ENCODE measurements at regions not wholly inside any gene's neighbourhood (a gene's known extent, or its start where the extent isn't known, plus 50 kb on each side); places are given as distances from the start of the nearest gene placed in this dataset.

- Histone ChIP-seq H3K27me3 (no peaks in the 10 kb centered on the region), H3K4me3 (no peak overlapping the region), H3K4me1 (no peaks in the 10 kb centered on the region), H3K27ac (no peak overlapping the region), H3K9me3 (no peaks in the 10 kb centered on the region), H3K36me3 (no peaks in the 10 kb centered on the region)
- TF ChIP-seq, protein P1, sequence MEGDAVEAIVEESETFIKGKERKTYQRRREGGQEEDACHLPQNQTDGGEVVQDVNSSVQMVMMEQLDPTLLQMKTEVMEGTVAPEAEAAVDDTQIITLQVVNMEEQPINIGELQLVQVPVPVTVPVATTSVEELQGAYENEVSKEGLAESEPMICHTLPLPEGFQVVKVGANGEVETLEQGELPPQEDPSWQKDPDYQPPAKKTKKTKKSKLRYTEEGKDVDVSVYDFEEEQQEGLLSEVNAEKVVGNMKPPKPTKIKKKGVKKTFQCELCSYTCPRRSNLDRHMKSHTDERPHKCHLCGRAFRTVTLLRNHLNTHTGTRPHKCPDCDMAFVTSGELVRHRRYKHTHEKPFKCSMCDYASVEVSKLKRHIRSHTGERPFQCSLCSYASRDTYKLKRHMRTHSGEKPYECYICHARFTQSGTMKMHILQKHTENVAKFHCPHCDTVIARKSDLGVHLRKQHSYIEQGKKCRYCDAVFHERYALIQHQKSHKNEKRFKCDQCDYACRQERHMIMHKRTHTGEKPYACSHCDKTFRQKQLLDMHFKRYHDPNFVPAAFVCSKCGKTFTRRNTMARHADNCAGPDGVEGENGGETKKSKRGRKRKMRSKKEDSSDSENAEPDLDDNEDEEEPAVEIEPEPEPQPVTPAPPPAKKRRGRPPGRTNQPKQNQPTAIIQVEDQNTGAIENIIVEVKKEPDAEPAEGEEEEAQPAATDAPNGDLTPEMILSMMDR (IDR thresholded peaks at IDR 0.05) = no peak
- TF ChIP-seq POLR2A (IDR thresholded peaks at IDR 0.05) = no peak
- no peak for TF ChIP-seq POLR2AphosphoS5 (IDR thresholded peaks at IDR 0.05)
- DNase-seq (ENCODE audit: low spot score in 2 of 2) = no peak
- intact Hi-C loops (cut with DNase I; ENCODE audit: low total_unique reads) = no loop called here
Observed at GRCh38 chr1:79726321-79726720, 719.8 kb upstream of the ADGRL4 start.

DNA sequence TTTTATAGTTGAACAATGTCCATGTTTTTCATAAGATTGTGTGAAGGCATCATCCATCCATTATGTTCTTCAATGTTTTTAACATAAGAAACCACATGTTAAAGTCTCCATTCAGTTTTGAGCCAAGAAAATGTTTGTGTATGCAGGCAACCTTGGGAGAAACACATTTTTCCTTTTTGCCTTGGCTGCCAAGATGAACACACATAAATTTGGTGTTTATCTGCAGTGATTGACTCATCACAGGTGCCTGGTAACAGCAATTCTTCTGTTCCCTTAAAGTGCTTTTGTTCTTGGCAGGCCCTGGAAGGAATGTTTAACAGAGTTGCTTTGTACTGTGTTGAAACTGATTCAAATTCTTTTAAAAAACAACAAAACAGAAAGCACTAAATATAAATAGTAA lies 709.9 kb upstream of the ADGRL4 start:
- TF ChIP-seq POLR2AphosphoS5 (IDR thresholded peaks at IDR 0.05) = no peak
- TF ChIP-seq, protein P1 (IDR thresholded peaks at IDR 0.05) = no peak
- no peak for TF ChIP-seq POLR2A (IDR thresholded peaks at IDR 0.05)
- intact Hi-C loops (cut with DNase I; ENCODE audit: low total_unique reads) = no loop called here

DNA sequence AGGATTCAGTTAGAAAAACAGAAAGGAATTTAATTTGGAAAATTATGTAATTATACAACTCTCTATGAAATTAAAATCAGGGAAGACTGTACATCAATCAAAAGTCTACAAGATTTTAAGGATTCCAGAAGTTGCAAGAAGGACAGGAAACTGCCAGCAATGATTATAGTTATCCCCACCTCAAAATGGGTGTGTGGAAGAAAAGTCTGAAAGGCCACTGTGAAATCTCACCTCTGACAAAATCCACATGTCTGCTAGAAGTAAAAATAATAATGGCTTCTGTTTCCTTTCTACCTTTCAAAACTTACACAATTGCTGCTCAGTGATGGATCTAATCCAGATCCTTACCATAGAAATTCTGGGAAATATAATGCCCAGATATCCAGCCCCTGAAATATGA lies 708.1 kb upstream of the ADGRL4 start:
- H3K4me1 ChIP-seq = no peaks in the 10 kb centered on the region
- peaks cover 7 to 10% of the 10 kb centered on the region in 2 donors for H3K9me3 ChIP-seq
- H3K27me3 ChIP-seq = no peaks in the 10 kb centered on the region
- intact Hi-C loops (cut with DNase I; ENCODE audit: low total_unique reads) = no loop called here
- no peak overlapping the region for H3K27ac ChIP-seq
- TF ChIP-seq POLR2A (IDR thresholded peaks at IDR 0.05) = no peak
- TF ChIP-seq, protein P1 (IDR thresholded peaks at IDR 0.05) = no peak
- no peak for TF ChIP-seq POLR2AphosphoS5 (IDR thresholded peaks at IDR 0.05)
- DNase-seq (ENCODE audit: low spot score in 2 of 2) = no peak
- no peaks in the 10 kb centered on the region for H3K36me3 ChIP-seq
- no peak overlapping the region for H3K4me3 ChIP-seq

More for the DNA sequence above, 709.9 kb upstream of the ADGRL4 start:
- no peaks in the 10 kb centered on the region for H3K27me3 ChIP-seq
- no peak for DNase-seq (ENCODE audit: low spot score in 2 of 2)
- H3K9me3 ChIP-seq = peaks cover 7 to 10% of the 10 kb centered on the region in 2 donors
- no peak overlapping the region for H3K27ac ChIP-seq
- no peaks in the 10 kb centered on the region for H3K36me3 ChIP-seq
- no peak overlapping the region for H3K4me3 ChIP-seq
- no peaks in the 10 kb centered on the region for H3K4me1 ChIP-seq

- H3K27ac ChIP-seq = no peak overlapping the region
- intact Hi-C loops (cut with DNase I; ENCODE audit: low total_unique reads) = no loop called here
- TF ChIP-seq POLR2AphosphoS5 (IDR thresholded peaks at IDR 0.05) (no peak), POLR2A (IDR thresholded peaks at IDR 0.05) (no peak)
- TF ChIP-seq, protein P1 (IDR thresholded peaks at IDR 0.05) = no peak
Observed at GRCh38 chr1:79711001-79711431, 704.5 kb upstream of the ADGRL4 start.

DNA sequence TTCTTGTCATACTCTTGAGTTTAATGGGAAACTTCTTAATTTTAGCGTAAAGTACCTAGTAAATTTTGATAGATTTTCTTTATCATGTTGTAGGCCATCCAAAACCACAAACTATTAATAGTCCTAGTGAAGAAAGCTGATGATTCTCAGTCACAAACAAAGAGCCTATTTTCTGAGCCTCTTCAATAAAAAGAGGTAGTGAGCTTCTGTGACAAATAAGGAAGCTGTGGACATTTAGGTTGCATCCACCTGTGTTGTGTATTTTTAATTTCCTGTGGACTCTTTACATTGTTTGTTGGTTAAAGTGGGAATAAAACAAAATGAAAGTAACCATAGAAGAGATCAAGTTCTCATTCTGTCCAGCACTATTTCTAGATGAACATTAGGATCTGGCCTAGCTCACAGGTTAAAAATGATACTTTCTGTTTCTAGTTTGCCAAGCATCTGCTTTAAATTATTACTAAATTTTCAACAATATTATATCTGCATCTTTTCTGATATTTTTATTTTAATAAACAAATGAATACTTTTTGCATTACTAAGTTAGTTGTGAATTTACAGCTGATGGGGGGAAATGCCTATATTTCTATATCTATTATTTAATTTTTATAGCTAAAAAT lies 702.2 kb upstream of the ADGRL4 start:
- H3K27me3 ChIP-seq = no peaks in the 10 kb centered on the region
- no peaks in the 10 kb centered on the region for H3K4me1 ChIP-seq
- no peaks in the 10 kb centered on the region for H3K36me3 ChIP-seq
- TF ChIP-seq POLR2A (IDR thresholded peaks at IDR 0.05) = no peak
- no peak for TF ChIP-seq POLR2AphosphoS5 (IDR thresholded peaks at IDR 0.05)
- TF ChIP-seq, protein P1 (IDR thresholded peaks at IDR 0.05) = no peak
- no peak for DNase-seq (ENCODE audit: low spot score in 2 of 2)
- H3K27ac ChIP-seq = no peak overlapping the region
- H3K4me3 ChIP-seq = no peak overlapping the region
- intact Hi-C loops (cut with DNase I; ENCODE audit: low total_unique reads) = no loop called here
- no peaks in the 10 kb centered on the region for H3K9me3 ChIP-seq

More at GRCh38 chr1:79711001-79711431, 704.5 kb upstream of the ADGRL4 start:
- no peak for DNase-seq (ENCODE audit: low spot score in 2 of 2)
- no peaks in the 10 kb centered on the region for H3K4me1 ChIP-seq
- H3K9me3 ChIP-seq = no peaks in the 10 kb centered on the region
- no peaks in the 10 kb centered on the region for H3K27me3 ChIP-seq
- no peak overlapping the region for H3K4me3 ChIP-seq
- no peaks in the 10 kb centered on the region for H3K36me3 ChIP-seq

Data from breast epithelium (tissue), 4 donors.